ENCODE measurements at regions not wholly inside any gene's neighbourhood (a gene's known extent, or its start where the extent isn't known, plus 50 kb on each side); places are given as distances from the start of the nearest gene placed in this dataset.

- TF ChIP-seq ZNF468 (CRISPR knock-in tag; IDR thresholded peaks at IDR 0.05), result no peak
- peak; percentile 64; the same call in 1 of the 2 replicates for TF ChIP-seq THRA (CRISPR knock-in tag; IDR thresholded peaks at IDR 0.05; ENCODE audit: borderline replicate concordance)
- no peak for TF ChIP-seq ZNF564 (CRISPR knock-in tag; IDR thresholded peaks at IDR 0.05)
- TF ChIP-seq ZBTB44 (CRISPR knock-in tag; IDR thresholded peaks at IDR 0.05), result no peak
- peak; percentile 33 to 56; a peak in 1 of 4 replicates for TF ChIP-seq HMGXB4 (CRISPR knock-in tag; IDR thresholded peaks at IDR 0.05; ENCODE audit: borderline replicate concordance in 1 of 2, low read depth in 1 of 2)
- TF ChIP-seq ZNF891 (CRISPR knock-in tag; IDR thresholded peaks at IDR 0.05), result 0 out of 2 replicates have a peak, but pooled peaks have one; percentile 60
- TF ChIP-seq ARNTL (CRISPR knock-in tag; IDR thresholded peaks at IDR 0.05), result 0 out of 2 replicates have a peak, but pooled peaks have one; percentile 36
- no peak for TF ChIP-seq RFX1 (IDR thresholded peaks at IDR 0.05)
- TF ChIP-seq RNF219 (CRISPR knock-in tag; IDR thresholded peaks at IDR 0.05), result no peak
- TF ChIP-seq GATAD2A (CRISPR knock-in tag; IDR thresholded peaks at IDR 0.05), result peak; percentile 49; the same call in 1 of the 2 replicates
- TF ChIP-seq ZNF652 (CRISPR knock-in tag; IDR thresholded peaks at IDR 0.05; ENCODE audit: borderline replicate concordance, low read depth), result 0 out of 2 replicates have a peak, but pooled peaks have one; percentile 38
- no peak for TF ChIP-seq ZNF367 (CRISPR knock-in tag; IDR thresholded peaks at IDR 0.05; ENCODE audit: borderline replicate concordance)
- peak; percentile 34; the same call in 1 of the 2 replicates for TF ChIP-seq SOX5 (CRISPR knock-in tag; IDR thresholded peaks at IDR 0.05; ENCODE audit: borderline replicate concordance)
- TF ChIP-seq MYPOP (CRISPR knock-in tag; IDR thresholded peaks at IDR 0.05), result no peak
- TF ChIP-seq TEF (CRISPR knock-in tag; IDR thresholded peaks at IDR 0.05), result no peak
- TF ChIP-seq HOXA7 (CRISPR knock-in tag; IDR thresholded peaks at IDR 0.05), result no peak
- peak; percentile 43; the same call in 1 of the 2 replicates for TF ChIP-seq MED1 (CRISPR knock-in tag; IDR thresholded peaks at IDR 0.05)
- no peak for TF ChIP-seq SRSF4 (IDR thresholded peaks at IDR 0.05; ENCODE audit: low read depth, low read length, poor library complexity, severe bottlenecking)
- peak; percentile 57; the same call in 1 of the 2 replicates for TF ChIP-seq ZNF580 (CRISPR knock-in tag; IDR thresholded peaks at IDR 0.05; ENCODE audit: borderline replicate concordance, low read depth)
- 0 out of 2 replicates have a peak, but pooled peaks have one; percentile 54 for TF ChIP-seq SMAD3 (CRISPR knock-in tag; IDR thresholded peaks at IDR 0.05)
These were observed 163.4 kb upstream of the CIBAR2 start (continued) for GRCh38 chr16:85275533-85276249.
